ENCODE measurements at regions not wholly inside any gene's neighbourhood (a gene's known extent, or its start where the extent isn't known, plus 50 kb on each side); places are given as distances from the start of the nearest gene placed in this dataset.

DNA sequence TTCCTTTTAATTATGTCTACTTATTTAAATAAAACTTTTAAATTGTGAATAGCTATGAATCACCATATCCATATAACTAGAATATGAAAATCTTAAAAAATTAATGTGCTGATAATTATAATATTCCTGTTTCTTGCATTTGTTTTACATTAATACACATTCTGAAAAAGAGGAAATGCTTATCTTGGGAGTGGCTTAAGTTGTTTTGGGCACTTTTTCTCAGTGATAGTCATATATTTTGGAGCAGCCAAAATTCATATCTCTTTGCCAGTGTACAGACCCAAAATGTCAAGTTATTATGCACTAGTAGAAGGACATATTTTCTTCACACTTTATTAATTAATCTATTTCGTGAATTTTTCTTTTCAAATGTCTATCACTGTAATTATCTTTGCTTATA lies 838.5 kb downstream of the USP25 start:
- Histone ChIP-seq H3K4me3 (no peak overlapping the region), H3K9me3 (ENCODE audit: low read depth, low read length) (0 out of 2 replicates have a peak, but pooled peaks cover 3% of the 10 kb centered on the region), H3K36me3 (ENCODE audit: insufficient read depth, low read length) (peaks cover 6% of the 10 kb centered on the region; the same call in 1 of the 2 replicates), H3K27ac (no peak overlapping the region), H3K9ac (ENCODE audit: insufficient read length) (no peak overlapping the region)
- no peak for DNase-seq (ENCODE audit: low read depth, low spot score)
- TF ChIP-seq POLR2AphosphoS5 (IDR thresholded peaks at IDR 0.05; ENCODE audit: borderline replicate concordance, low read depth, low read length) (no peak), FOXP2 (optimal IDR thresholded peaks at IDR 0.05; ENCODE audit: control extremely low read depth, extremely low read length, insufficient read depth) (no peak), EZH2 (IDR thresholded peaks at IDR 0.05) (no peak)

DNA sequence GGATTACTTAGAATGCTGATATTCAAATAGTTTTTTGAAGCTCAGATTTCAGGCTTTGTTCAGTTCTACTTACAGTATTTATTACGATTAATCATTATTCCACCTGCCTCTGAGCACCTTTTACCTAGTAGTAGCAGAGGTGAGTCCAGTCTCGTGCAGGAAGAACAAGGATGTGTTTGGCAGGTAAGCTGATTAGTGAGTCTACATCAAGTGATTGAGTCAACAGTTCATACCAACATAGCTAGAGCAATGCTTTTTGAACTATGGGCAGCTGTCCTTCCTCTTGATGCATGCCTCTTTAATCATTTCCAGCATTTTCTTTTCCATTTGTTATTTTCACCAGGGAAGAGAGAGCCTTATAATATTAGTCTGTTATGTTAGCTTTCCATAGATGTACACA lies 838.9 kb downstream of the USP25 start:
- no peak for TF ChIP-seq EZH2 (IDR thresholded peaks at IDR 0.05)
- no peak for TF ChIP-seq FOXP2 (optimal IDR thresholded peaks at IDR 0.05; ENCODE audit: control extremely low read depth, extremely low read length, insufficient read depth)
- TF ChIP-seq POLR2AphosphoS5 (IDR thresholded peaks at IDR 0.05; ENCODE audit: borderline replicate concordance, low read depth, low read length), result no peak
- DNase-seq (ENCODE audit: low read depth, low spot score), result no peak
- Histone ChIP-seq H3K9me3 (ENCODE audit: low read depth, low read length) (0 out of 2 replicates have a peak, but pooled peaks cover 3% of the 10 kb centered on the region), H3K9ac (ENCODE audit: insufficient read length) (no peak overlapping the region), H3K27ac (no peak overlapping the region), H3K4me3 (no peak overlapping the region), H3K36me3 (ENCODE audit: insufficient read depth, low read length) (peaks cover 6% of the 10 kb centered on the region; the same call in 1 of the 2 replicates)

DNA sequence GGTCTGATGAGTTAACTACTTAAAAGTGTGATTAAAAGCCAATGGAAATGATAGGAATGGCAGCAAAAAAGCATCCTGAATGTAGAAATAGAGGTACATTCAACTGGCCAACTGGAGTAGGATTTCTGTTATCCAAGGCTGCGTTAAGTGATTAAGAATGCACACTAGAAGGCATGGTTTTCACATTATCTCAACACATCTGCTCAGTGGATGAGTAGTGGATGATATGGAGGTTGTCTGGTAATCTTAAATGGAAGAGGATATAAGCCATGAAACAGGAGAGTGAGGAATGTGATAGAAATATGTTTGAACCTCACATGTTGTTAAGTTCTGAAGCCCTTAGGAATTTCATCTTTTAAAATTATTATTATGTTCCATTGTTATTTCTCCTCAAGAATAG lies 839.9 kb downstream of the USP25 start:
- Histone ChIP-seq H3K27ac (peak overlapping the region; percentile 56; the same call in 1 of the 2 replicates), H3K9ac (ENCODE audit: insufficient read length) (no peak overlapping the region), H3K9me3 (ENCODE audit: low read depth, low read length) (0 out of 2 replicates have a peak, but pooled peaks cover 3% of the 10 kb centered on the region), H3K36me3 (ENCODE audit: insufficient read depth, low read length) (peaks cover 6% of the 10 kb centered on the region; the same call in 1 of the 2 replicates), H3K4me3 (no peak overlapping the region)
- TF ChIP-seq FOXP2 (optimal IDR thresholded peaks at IDR 0.05; ENCODE audit: control extremely low read depth, extremely low read length, insufficient read depth) (no peak), EZH2 (IDR thresholded peaks at IDR 0.05) (no peak), POLR2AphosphoS5 (IDR thresholded peaks at IDR 0.05; ENCODE audit: borderline replicate concordance, low read depth, low read length) (no peak)
- DNase-seq (ENCODE audit: low read depth, low spot score), result no peak

DNA sequence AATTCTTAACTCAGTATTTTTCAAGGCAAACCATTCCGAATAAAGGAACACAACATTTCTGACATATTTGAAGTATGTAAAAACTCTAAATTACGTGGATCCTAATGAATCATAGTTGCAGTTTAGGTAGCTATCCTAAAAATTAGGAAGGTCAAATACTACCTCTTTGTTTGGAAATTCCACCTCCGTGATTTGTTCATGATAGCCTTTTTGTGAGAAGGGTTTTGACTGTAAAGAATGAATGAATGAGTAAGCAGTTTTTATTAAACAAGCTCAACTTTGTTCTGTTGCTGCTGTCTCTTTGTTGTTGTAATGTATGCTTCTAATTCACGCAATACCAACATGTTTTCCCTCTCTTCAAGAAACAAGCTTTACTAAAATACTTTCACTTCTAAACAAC lies 840.4 kb downstream of the USP25 start:
- 0 out of 2 replicates have a peak, but pooled peaks cover 3% of the 10 kb centered on the region for H3K9me3 ChIP-seq (ENCODE audit: low read depth, low read length)
- H3K4me3 ChIP-seq, result no peak overlapping the region
- peak overlapping the region; percentile 56; the same call in 1 of the 2 replicates for H3K27ac ChIP-seq
- H3K9ac ChIP-seq (ENCODE audit: insufficient read length), result no peak overlapping the region
- DNase-seq (ENCODE audit: low read depth, low spot score), result no peak
- peaks cover 6% of the 10 kb centered on the region; the same call in 1 of the 2 replicates for H3K36me3 ChIP-seq (ENCODE audit: insufficient read depth, low read length)
- TF ChIP-seq POLR2AphosphoS5 (IDR thresholded peaks at IDR 0.05; ENCODE audit: borderline replicate concordance, low read depth, low read length) (no peak), FOXP2 (optimal IDR thresholded peaks at IDR 0.05; ENCODE audit: control extremely low read depth, extremely low read length, insufficient read depth) (no peak), EZH2 (IDR thresholded peaks at IDR 0.05) (no peak)

DNA sequence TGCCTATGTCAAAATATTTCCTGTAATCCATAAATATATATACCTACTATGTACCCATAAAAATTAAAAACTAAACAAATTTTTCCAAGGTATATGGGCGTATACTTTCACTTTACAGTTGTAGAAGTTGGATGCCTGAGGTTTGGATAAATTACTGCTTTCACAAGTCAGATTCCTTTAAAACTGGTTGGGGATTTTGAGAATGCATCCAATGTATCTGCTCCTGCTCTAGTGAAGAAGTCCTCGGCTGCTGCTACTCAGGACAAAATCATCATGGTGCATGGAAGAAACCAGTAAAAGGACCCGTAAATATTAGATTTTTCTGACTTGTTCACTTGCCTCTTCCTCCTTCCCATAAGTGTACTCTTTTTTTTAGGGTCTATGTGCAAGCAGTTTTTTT lies 841.1 kb downstream of the USP25 start:
- Histone ChIP-seq H3K9me3 (ENCODE audit: low read depth, low read length) (0 out of 2 replicates have a peak, but pooled peaks cover 3% of the 10 kb centered on the region), H3K36me3 (ENCODE audit: insufficient read depth, low read length) (peaks cover 6% of the 10 kb centered on the region; the same call in 1 of the 2 replicates), H3K4me3 (no peak overlapping the region), H3K27ac (no peak overlapping the region), H3K9ac (ENCODE audit: insufficient read length) (no peak overlapping the region)
- DNase-seq (ENCODE audit: low read depth, low spot score), result no peak
- TF ChIP-seq EZH2 (IDR thresholded peaks at IDR 0.05) (no peak), POLR2AphosphoS5 (IDR thresholded peaks at IDR 0.05; ENCODE audit: borderline replicate concordance, low read depth, low read length) (no peak), FOXP2 (optimal IDR thresholded peaks at IDR 0.05; ENCODE audit: control extremely low read depth, extremely low read length, insufficient read depth) (no peak)

DNA sequence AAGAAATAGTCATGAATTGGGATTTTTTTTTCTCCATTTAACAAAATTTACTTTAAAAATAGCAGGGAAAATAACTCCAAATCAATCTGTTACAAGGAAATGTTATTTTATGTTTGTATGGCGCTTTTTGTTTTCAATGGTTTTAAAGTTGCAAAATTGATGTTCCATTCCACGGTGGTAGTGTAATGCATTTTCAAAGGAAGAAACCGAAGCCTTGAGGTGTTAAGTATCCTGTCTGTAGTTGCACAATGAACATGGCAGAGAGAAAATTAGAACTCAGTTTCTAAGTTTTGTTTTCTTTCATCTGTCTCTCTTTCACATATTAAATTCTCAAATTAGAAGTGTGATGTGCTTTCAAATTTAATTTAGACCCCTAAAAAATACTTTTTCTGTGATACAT lies 841.8 kb downstream of the USP25 start:
- H3K27ac ChIP-seq, result no peak overlapping the region
- no peak overlapping the region for H3K4me3 ChIP-seq
- peaks cover 6% of the 10 kb centered on the region; the same call in 1 of the 2 replicates for H3K36me3 ChIP-seq (ENCODE audit: insufficient read depth, low read length)
- DNase-seq (ENCODE audit: low read depth, low spot score), result no peak
- 0 out of 2 replicates have a peak, but pooled peaks cover 3% of the 10 kb centered on the region for H3K9me3 ChIP-seq (ENCODE audit: low read depth, low read length)
- H3K9ac ChIP-seq (ENCODE audit: insufficient read length), result no peak overlapping the region
- no peak for TF ChIP-seq FOXP2 (optimal IDR thresholded peaks at IDR 0.05; ENCODE audit: control extremely low read depth, extremely low read length, insufficient read depth)
- TF ChIP-seq EZH2 (IDR thresholded peaks at IDR 0.05), result no peak
- no peak for TF ChIP-seq POLR2AphosphoS5 (IDR thresholded peaks at IDR 0.05; ENCODE audit: borderline replicate concordance, low read depth, low read length)

DNA sequence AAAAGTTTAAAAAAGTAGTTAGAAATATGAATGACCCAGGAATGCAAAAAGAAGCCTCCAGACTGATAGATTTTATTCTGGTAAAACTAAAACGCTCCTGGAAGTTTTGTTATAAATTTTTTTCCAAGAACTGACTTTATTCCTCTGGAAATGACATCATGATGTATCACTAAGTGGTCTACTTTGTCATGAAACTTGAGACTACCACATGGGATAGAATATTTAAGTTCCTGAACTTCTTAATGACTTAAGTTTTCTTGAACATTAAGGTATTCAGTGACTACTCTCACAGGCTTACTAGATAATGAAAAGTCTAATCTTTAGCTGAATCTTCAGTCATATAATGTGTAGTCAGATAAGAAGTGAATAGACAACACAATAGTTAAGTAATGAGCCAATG lies 842.2 kb downstream of the USP25 start:
- Histone ChIP-seq H3K36me3 (ENCODE audit: insufficient read depth, low read length) (peaks cover 6% of the 10 kb centered on the region; the same call in 1 of the 2 replicates), H3K4me3 (no peak overlapping the region), H3K27ac (no peak overlapping the region), H3K9me3 (ENCODE audit: low read depth, low read length) (0 out of 2 replicates have a peak, but pooled peaks cover 3% of the 10 kb centered on the region), H3K9ac (ENCODE audit: insufficient read length) (no peak overlapping the region)
- TF ChIP-seq EZH2 (IDR thresholded peaks at IDR 0.05), result no peak
- no peak for TF ChIP-seq POLR2AphosphoS5 (IDR thresholded peaks at IDR 0.05; ENCODE audit: borderline replicate concordance, low read depth, low read length)
- no peak for TF ChIP-seq FOXP2 (optimal IDR thresholded peaks at IDR 0.05; ENCODE audit: control extremely low read depth, extremely low read length, insufficient read depth)
- DNase-seq (ENCODE audit: low read depth, low spot score), result no peak

DNA sequence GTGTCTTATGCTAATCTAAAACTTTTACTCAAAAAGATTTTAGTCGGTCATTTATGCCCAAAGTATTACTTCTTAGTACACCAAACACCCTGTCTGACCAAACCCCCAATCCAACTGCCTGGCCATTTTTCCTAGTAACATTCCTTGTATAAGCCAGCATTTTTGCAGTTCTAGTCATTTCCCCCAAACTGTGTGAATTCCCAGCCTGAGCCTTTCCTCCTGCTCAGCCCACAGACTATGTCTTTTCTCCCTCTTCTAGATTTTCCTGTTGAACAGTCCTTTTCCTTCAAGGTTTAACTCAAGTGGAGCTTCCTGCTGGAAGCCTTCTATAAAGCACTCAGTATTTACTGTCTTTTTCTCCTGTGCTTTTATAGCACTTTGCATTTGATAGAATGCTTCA lies 843.8 kb downstream of the USP25 start:
- TF ChIP-seq FOXP2 (optimal IDR thresholded peaks at IDR 0.05; ENCODE audit: control extremely low read depth, extremely low read length, insufficient read depth) (no peak), POLR2AphosphoS5 (IDR thresholded peaks at IDR 0.05; ENCODE audit: borderline replicate concordance, low read depth, low read length) (no peak), EZH2 (IDR thresholded peaks at IDR 0.05) (no peak)
- H3K9ac ChIP-seq (ENCODE audit: insufficient read length), result no peak overlapping the region
- peaks cover 6% of the 10 kb centered on the region; the same call in 1 of the 2 replicates for H3K36me3 ChIP-seq (ENCODE audit: insufficient read depth, low read length)
- H3K4me3 ChIP-seq, result no peak overlapping the region
- 0 out of 2 replicates have a peak, but pooled peaks cover 3% of the 10 kb centered on the region for H3K9me3 ChIP-seq (ENCODE audit: low read depth, low read length)
- no peak for DNase-seq (ENCODE audit: low read depth, low spot score)
- H3K27ac ChIP-seq, result peak overlapping the region; percentile 69

Measured in SK-N-MC (cell line).